ENCODE measurements at regions not wholly inside any gene's neighbourhood (a gene's known extent, or its start where the extent isn't known, plus 50 kb on each side); places are given as distances from the start of the nearest gene placed in this dataset.
"Not testable (repeated sequence)": the region's sequence is repeated elsewhere in the genome, so short reads cannot be mapped to it uniquely, and the experiment has no call there.

DNA sequence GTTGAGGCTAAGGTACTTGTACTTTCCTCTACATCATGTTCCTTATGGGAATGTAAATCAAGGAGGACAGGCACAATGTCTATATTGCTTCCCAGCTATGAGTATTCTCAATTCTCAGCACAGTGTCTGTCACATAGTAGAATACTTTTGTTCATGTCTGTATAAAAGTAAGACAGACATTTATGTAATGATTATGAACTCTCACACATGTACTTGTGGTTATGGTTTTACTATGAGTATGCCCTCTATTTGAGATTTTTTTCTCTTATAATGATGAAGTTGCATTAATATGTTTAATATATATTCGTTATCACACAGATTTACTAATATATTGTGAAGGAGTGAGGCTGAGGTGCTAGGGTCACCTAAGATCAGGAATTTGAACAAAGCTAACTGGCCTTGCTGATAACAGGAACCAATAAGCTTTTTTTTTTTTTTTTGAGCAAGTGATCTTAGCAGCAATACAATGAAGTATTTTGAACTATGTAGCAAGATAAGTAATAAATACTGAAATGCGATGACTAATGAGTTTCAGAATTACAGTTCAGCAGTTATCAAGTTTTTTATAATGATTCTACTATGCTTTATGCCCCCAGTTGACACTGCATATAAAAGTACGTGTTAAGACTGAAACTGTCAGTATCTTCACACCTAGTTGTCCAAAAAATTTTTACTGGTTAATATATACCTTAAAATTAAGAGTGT, 623.1 kb downstream of the HTR1B start:
- no peak for DNase-seq

DNA sequence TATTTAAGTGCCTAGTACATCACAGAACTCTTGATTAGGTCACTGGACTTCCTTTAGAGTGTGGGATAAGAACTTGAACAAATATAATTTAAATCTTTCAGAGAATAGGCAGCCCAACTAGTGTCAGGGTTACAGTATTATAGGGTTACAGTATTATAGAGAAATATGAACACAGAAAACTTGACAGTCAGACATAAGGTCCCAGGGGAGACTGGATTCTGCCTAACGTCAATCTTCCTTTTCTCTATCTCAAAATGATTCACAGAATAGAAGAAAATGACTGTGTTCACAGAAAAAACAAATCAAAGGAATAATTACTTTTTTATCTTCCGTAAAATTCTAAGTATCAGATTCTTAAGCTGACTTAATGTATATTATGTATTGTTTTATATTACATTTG, 623.8 kb downstream of the HTR1B start:
- no peak for DNase-seq

DNA sequence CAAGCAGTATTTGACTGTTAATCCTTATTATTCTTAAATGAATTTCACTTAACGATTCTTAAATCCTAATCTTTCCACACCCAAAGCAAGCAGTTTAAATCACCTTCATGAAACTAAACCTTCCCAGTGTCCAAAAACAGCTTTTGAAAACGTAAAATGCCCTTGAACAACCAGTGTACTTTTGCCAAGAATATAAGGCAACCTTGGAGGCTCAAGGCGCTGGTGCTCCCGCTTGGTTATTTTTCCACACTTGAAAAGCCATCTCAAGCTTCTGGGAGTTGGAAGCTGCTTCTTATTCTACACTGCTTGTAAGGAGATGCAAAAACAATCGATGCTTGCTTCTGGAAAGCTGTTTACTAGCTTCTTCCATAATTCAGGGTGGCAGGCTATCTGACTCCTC, 625.7 kb downstream of the HTR1B start:
- no peak for DNase-seq

DNA sequence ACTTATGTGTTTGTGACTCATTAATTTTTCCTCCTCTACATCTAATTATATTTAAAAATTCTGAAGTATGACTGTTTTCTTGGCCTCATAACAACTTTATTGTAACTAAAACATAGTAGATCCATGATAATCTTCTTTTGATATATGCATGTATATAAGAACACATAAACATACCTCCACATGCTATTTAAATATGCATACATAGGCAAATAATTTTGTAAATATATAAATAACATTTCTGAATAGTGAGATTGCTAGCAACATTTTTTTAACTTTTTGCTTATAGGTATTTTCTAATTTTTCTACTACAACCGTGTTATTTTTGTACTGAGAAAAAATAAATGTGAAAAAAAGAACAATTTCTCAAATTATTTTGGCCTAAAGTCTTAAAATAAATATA, 627.6 kb downstream of the HTR1B start:
- DNase-seq = no peak

DNA sequence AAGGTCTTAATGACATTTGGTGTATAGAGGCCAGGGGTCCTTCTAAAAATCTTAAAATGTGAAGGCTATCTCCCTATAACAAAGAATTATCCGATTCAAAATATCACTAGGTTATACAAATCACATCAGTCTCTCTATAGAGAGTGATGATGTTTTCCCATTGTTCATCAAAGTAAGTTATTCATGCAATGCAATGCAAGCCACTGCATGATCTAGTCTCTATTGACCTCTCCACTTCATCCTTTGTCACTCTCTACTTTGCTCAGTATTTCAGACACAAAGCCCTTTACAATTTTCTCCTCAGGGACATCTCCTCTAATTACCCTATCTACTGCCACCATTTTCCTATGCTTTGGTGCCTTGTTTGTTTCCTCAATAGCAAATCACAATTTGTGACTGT, 628.0 kb downstream of the HTR1B start:
- DNase-seq = no peak

DNA sequence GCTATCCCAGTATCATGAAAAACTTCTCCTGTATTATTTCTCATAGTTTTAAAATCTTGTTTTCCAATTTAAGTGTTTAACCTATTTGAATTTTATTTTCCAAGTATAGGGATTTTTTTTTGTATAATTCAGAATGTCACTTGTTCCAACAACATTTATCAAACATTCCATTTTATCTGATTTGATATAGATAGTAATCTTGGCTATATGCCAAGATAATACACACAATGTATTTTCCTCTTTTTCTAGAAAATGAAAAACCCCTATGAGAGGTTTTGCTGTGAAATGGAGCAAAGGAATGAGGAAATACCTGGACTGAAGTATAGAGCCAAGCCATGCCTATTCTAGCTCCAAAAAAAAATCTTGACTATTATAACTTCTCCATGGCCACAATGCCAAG, 628.9 kb downstream of the HTR1B start:
- no peak for DNase-seq

DNA sequence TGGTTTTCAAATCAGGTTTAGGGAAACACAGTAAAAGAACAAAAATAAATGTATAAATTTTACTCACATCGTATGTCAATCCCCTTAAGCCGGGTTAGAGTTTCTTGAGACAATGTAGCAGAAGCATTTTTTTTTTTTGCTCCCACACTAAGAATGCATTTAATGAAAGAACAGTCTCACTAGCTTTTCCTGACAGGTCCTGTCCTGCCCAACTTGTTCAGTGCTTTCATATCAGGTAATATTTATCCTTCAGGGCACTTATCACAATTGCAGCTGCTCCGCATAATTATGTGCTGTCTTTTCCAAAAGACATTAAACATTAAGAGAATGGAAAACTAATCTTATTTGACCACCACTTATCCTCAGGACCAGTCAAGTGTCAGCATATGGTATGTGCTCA, 632.0 kb downstream of the HTR1B start:
- DNase-seq = no peak

DNA sequence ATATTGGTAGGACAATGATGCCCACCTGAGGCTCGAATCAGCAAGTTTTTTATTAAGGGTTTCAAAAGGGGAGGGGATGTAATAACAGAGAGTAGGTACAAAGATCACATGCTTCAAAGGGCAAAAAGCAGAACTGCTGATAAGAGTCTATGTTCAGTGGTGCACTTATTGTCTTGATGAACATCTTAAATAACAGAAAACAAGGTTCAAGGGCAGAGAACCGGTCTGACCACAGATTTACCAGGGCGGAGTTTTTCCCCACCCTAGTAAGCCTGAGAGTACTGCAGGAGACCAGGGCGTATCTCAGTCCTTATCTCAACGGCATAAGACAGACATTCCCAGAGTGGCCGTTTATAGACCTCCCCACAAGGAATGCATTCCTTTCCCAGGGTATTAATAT, 639.7 kb downstream of the HTR1B start:
- DNase-seq = not testable (repeated sequence)

DNA sequence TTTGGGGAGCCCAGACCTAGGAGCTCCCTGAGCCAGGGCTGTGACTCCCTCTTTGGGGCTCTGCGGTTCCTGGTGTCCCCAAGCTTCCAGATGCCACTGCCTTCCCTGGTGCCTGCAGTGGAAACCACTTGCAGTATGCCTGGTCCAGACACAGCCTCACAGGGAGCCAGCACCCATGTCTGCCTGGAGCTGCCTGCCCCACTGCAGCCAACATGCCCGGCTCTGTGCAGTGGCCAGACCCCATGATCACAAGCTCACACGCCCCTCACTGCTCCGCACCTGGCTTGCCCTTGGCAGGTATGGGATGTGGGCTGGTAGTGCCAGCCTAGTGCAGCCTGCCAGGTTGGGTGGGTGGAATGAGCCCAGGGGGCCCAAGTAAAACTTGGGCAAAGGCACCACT, 644.8 kb downstream of the HTR1B start:
- no peak for DNase-seq

DNA sequence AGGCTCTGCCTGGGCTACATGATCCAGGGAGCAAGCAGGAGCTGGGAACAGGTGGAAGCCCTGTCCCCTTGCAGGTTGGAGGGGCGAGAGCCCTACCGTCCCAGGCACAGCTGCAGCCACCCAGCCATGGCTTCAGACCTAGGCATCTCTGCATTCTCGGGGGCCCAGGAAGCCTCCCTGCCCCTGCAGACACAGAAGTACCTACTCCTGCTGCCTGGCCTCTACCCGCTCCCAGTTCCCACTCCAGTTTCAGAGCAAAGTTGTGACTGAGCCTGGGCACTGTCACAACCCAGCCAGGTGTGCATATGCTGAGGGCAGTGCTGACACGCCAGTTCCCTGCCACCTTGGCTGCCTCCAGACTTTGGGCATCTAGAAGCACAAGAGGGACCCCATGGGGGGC, 645.9 kb downstream of the HTR1B start:
- no peak for DNase-seq

DNA sequence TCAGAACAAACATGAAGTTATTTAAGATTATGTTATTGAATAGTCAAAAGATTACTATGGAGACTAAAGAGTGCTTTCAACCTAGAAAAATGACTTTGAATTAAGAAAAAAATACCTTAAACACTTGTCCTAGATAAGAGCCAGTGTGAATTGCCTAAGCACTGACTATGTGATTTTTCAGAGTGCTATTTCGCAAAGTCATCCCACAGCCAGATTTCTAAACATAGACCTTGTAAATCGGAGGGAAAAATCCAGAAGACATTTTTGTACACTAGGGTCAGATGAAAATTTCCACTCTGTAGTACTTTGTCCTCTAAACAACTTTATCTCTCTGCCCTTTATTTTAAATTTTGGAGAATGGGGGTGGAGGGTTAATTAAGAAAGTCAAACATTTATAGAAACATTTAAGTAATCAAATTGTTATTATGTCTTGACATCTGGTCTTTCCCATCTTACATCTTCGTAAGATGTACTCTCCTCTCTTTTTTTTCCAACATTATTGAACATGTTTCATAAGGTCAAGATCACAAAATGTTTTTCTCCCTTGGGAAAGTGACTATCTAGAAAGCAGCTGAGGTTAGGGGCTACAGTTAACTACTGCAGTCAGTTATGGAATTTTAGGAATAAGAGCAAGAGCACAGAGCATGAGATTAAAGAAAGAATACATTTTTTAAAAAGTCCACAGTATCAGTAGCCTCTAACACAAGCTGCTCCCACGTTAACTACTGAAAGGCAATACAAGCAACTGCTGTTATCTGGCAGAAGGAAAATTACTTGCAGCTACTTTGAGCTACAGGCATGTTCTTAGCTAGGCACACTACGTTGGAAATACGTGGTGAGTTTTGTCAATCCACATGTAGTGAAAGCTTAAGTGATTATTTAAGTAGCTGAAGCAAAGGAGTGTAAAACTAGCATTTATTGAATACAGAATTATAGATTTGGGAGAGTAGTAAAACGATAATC, 648.5 kb downstream of the HTR1B start:
- DNase-seq = no peak

DNA sequence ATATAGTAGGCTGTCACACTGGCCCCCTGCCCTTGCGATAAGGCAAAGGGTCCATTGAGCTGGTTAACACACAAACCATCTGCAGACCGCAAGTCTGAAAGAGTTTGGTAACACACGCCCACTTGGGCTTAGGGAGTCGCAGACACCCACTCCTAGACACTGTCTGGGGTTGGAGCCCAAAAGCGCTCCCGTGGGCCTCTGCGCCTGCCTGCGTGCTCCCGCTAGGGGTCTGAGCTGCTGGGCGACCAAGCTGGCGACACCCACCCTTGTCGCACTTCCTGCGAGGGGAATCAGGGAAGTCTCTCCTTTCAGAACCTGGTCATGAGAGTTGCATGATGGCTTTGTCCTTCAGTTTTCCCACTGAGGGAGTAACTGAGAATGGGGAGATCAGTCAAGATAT, 653.0 kb downstream of the HTR1B start:
- no peak for DNase-seq

DNA sequence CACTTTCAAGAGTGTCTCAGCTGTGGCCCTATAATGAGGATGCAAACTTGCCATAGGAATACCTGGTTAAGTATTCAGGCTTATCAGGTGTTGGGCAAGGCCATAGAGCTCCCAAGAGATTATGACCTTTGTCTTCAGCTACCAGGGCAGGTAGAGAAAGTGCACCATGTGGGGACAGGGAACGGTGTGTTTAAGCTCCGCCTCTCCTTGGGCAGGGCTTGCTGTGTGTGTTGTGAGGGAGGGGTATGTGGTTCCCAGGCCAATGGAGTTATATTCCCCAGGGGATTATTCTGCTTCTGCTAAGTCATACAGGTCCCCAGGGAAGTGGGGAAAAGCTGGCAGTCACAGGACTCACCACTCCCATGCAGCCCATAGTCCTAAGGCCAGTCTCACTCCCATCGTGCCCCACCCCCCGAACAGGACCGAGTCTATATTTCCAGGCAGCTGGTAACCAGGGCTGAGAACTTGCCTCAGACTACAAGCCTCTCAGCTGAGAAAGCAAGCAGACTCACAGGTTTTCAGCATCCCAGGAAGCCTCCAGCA, 660.2 kb downstream of the HTR1B start:
- DNase-seq = no peak

DNA sequence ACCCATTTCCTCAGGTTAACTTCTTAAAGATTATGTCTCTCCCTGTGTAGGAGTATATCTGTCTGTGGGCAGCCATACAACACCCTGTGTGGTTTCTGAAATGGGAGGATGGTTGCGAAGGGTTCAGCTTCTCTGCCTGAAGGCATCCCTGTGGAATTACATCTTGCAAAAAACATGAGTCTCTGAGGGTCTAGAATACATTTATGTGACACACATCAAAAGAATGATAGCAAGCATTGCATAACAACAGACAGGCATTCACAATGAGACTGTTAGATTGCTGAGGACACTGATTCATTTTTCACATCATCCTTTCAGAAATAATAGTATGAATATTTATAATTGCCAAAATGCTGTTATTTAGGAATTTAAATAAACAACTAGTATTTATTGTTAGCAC, 670.9 kb downstream of the HTR1B start:
- no peak for DNase-seq

DNA sequence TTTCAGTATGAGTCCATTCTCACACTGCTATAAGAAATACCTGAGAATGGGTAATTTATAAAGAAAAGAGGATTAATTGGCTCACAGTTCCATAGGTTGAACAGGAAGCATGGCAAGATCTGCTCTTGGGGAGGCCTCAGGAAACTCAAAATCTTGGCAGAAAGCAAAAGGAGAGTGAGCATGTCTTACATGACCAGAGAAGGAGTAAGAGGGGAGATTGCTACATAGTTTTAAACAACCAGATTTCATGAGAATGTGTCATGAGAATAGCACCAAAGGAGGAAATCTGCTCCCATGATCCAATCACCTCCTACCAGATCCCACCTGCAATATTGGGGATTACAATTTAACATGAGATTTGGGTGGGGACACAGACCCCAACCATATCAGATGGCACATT, 672.4 kb downstream of the HTR1B start:
- DNase-seq = no peak

DNA sequence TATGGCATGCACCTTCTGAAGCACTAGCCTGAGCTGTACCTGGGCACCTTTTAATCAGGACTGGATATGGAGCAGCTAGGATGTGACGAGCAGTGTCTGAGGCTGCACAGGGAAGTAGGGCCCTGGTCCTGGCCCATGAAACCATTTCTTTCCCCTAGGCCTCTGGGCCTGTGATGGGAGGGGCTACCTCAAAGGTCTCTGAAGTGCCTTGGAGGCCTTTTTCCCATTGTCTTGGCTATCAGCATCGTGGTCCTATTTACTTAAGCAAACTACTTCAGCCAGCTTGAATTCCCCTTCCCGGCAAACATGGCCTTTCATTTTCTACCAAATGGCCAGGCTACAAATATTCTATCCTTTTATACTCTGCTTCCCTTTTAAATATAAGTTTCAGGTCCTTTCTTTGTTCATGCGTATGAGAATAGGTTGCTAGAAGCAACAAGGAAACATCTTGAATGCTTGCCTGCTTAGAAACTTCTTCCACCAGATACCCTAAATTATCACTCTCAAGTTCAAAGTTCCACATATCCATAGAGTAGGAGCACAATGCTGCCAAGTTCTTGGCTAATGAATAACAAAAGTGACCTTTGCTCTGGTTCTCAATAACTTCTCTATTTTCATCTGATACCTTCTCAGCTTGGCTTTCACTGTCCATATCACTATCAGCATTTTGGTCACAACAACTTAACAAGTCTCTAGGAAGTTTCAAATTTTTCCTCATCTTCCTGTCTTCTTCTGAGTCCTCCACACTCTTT, 673.1 kb downstream of the HTR1B start:
- no peak for DNase-seq

DNA sequence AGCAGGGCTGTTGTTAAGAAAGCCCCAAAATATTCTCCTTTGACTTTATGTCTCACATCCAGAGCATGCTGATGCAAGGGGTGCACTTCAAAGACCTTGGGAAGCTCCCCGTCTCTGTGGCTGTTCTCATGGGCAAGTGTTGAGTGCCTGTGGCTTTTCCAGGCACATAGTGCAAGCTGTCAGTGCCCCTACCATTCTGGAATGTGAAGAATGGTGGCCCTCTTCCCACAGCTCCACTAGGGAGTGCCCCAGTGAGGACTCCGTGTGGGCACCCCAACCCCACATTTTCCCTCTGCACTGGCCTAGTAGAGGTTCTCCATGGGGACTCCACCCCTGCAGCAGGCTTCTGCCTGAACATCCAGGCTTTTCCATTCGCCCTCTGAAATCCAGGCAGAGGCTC, 673.7 kb downstream of the HTR1B start:
- DNase-seq = no peak

DNA sequence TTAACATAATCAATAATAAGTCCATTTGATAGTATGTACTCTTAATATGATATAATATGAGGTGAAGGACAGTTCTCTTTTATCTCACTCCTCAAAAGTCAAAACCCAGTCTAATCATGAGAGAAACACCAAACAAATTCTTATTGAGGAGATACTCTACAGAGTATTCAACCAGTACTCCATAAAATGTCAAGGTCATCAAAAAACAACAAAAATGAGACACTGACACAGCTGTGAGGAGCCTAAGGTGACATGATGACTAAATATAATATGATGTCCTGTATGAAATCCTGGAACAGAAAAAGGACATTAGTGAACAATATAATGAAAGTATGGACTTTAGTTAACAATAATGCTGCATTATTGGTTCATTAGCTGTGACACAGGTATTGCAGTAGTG, 675.1 kb downstream of the HTR1B start:
- no peak for DNase-seq

DNA sequence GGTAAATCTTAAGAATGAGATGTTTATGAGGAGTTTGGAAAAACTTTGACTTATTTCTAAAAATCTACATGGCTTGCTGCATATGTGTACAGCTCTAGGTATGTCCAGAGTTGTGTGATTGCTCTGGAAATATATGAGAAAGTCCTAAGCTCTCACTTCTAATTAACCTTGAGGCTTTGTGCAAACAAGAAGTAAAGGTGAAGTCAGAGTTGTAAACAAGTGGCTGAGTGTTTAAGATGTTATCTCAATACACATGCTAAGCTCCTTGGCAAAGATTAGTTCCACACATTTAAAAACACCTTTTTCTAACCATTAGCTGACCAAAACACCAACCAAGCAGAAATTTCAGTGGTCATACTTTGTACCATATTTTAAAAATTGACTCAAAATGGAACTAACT, 684.2 kb downstream of the HTR1B start:
- DNase-seq = no peak

DNA sequence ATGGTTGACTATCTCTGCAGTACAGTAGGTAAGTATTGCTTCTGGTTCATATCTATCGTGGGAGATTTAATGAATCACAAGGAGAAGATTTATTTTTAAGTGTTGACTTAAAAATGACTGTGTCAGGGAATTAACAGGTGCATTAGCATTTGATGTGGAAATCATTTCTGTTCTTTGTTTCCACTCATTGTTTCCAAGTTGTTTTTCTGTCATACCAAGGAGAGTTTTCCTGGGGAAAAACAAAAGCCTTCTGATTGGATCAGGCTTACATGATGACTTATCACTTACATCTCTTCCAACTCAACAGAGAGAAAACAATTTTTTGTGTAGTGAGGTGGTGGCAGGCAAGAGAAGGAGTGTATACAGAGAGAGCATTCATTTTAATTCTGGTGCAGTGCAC, 686.4 kb downstream of the HTR1B start:
- DNase-seq = no peak

DNA sequence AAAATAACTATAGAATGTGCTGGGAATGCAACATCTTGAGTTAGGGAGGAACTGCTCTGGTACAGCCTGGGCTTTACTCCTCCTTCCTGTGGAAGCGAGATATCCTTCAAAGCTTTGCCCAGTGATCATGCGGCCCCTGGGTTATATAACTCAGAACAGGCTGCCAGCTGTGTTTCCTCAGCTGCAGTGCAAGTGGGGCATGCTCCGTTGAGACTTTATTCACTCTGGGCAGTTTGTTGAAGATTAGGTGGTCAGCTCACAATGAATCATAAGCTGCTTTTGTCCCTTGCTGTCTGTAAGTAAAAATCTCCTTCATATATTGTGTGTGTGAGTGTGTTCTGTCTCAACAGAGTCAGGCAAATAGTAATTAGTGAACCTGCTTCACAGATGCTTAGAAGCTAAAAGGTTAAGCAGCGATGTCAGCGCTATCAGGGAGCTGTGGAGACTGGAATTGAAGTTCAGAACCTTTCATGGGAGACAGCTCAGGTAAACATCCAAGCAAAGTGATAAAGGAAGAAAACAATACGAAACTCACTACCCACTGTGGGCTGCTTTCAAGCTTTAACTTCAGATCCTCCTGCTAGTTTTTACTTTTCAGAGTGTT, 688.4 kb downstream of the HTR1B start:
- DNase-seq = no peak

DNA sequence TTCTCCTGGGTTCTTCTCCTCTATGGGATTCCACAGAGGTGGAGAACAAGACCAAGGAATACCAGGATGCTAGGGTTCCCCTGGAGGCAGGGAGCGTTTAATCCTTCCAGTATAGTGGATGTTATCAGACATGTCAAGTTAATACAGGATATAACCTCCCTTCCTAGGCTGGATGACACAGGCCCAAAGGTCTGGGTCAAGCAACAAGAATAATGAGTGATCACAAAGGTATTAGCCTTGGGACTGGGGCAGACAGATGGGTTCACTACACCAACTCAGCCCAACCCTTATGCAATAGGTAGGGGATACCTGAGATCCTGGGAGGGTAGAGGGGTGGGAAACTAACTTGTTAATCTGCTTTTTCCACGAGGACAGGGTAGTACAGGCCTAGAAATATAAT, 690.3 kb downstream of the HTR1B start:
- DNase-seq = no peak
